AG09309 (cell line): ENCODE measurements at regions not wholly inside any gene's neighbourhood (a gene's known extent, or its start where the extent isn't known, plus 50 kb on each side); places are given as distances from the start of the nearest gene placed in this dataset.

Experiments used
- DNase-seq: peaks from one replicate; pipeline ENCODE4 v3.0.0-alpha.2; 2010; ENCODE audit warnings: low read depth
- H3K4me3 ChIP-seq: 2 replicates; pipeline ENCODE4 v1.5.1; 2011; ENCODE audit warnings: mild to moderate bottlenecking, low read depth, low read length, moderate library complexity; ENCODE audit not compliant: control insufficient read depth
- TF ChIP-seq, protein P1 (sequence below): IDR thresholded peaks from 2 replicates; pipeline ENCODE4 v1.5.1; 2011; ENCODE audit warnings: mild to moderate bottlenecking, low read depth, low read length, inconsistent platforms; ENCODE audit not compliant: insufficient read depth, control insufficient read depth; ENCODE audit errors: missing control alignments

DNA sequence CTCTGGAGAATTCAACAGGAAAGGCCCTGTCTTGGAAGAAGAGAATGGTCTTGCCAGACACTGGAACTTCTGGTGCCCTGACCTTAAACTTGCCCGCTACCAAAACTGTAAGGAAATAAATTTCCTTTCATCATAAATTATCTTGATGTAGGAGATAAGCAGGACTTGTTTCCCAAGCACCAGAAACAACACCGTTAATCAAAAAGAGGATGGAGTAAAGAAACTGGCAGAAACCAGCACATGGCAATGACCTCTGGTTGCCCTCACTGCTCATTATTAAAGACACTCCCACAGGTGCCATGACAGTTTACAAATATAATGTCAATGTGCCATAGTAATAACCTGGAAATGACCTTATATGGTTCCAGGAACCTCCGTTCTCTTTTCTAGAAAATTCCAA, 426.1 kb downstream of the EDEM1 start:
- H3K4me3 ChIP-seq: no peak overlapping the region
- no peak for DNase-seq
- TF ChIP-seq, protein P1, sequence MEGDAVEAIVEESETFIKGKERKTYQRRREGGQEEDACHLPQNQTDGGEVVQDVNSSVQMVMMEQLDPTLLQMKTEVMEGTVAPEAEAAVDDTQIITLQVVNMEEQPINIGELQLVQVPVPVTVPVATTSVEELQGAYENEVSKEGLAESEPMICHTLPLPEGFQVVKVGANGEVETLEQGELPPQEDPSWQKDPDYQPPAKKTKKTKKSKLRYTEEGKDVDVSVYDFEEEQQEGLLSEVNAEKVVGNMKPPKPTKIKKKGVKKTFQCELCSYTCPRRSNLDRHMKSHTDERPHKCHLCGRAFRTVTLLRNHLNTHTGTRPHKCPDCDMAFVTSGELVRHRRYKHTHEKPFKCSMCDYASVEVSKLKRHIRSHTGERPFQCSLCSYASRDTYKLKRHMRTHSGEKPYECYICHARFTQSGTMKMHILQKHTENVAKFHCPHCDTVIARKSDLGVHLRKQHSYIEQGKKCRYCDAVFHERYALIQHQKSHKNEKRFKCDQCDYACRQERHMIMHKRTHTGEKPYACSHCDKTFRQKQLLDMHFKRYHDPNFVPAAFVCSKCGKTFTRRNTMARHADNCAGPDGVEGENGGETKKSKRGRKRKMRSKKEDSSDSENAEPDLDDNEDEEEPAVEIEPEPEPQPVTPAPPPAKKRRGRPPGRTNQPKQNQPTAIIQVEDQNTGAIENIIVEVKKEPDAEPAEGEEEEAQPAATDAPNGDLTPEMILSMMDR: no peak

DNA sequence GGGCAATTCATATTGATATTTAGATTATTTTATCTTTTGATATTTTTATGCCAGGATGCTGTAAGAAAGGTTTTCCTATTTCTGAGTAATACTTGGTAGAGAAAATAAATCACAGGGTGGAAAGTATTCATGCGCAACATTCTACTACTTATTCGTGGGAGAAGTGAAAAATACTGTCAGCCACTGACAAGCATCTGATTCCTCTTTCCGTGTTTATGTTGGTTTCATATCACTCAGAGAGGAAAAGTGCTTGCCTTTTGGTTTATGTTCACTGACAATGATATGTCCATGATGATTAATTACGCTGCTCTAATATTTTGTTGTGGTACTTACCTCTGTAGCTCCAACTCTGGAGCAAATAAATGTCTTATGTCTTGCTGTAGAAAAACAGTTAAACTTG, 429.4 kb downstream of the EDEM1 start:
- no peak for DNase-seq
- TF ChIP-seq, protein P1: no peak
- no peak overlapping the region for H3K4me3 ChIP-seq

DNA sequence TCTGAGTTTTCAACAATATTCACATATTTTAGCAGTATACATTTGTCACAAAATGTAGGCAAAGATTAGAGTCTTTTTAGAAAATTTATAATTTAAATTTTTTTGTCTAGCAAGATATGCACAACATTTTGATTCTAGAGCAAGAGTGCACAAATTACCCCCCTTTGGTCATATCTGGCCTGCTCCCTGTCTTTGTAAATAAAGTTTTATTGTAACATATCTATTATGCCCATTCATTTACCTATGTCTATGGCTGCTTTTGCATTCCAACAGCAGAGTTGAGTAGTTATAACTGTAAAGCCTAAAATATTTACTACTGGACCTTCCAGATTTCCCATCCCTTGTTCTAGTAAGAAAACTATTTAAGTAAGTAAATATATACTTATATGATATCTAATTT, 430.7 kb downstream of the EDEM1 start:
- DNase-seq: no peak
- H3K4me3 ChIP-seq: no peak overlapping the region
- TF ChIP-seq, protein P1: no peak

DNA sequence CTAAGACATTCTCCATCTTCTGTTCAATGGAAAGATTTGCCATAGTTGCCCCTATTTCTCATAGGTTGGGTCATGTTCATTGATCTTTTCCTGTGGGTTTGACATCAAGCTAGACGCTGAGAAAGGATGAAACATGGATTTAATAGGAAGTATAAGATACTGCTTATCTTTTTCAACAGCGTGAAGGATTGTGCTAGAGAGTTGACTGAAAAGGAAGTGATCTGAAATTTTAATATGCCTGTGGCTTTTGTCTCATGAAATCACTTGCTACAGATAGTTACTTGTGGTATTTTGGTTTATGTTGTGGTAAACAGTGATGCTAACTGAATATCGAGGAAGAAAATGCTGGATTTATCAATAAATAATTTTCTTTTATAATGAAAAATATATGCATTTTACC, 442.9 kb downstream of the EDEM1 start:
- TF ChIP-seq, protein P1: no peak
- no peak for DNase-seq
- H3K4me3 ChIP-seq: no peak overlapping the region

DNA sequence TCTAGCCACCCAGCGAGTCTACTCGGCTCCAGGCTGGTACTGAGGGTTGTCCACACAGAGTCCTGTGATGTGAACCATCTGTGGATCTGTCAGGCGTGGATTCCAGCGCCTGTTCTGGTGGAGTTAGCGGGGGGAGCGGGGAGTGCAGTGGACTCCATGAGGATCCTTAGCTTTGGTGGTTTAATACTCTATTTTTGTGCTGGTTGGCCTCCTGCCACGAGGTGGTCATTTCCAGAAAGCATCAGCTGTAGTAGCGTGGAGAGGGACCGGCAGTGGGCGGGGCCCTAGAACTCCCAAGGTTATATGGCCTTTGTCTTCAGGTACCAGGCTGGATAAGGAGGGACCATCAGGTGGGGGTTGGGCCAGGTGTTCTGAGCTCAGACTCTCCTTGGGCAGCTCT, 446.5 kb downstream of the EDEM1 start:
- no peak overlapping the region for H3K4me3 ChIP-seq
- no peak for DNase-seq
- TF ChIP-seq, protein P1: no peak

DNA sequence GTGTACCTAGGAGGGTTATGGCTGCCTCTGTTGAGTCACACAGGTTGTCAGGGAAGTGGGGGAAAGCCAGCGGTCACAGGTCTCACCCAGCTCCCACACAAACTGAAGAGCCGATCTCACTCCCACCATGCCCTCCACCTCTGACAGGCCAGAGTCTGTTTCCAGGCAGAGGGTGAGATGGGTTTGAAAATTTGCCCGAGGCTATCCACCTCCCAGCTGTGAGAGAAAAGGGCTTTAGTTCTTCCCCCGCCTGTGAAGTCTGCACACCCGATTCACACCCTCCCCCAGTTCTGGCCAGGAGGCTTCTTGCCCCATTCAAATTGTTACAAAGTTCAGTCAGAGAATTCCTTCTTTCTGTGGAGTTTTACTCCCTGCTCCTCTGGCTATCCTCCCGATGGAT, 446.9 kb downstream of the EDEM1 start:
- TF ChIP-seq, protein P1: no peak

DNA sequence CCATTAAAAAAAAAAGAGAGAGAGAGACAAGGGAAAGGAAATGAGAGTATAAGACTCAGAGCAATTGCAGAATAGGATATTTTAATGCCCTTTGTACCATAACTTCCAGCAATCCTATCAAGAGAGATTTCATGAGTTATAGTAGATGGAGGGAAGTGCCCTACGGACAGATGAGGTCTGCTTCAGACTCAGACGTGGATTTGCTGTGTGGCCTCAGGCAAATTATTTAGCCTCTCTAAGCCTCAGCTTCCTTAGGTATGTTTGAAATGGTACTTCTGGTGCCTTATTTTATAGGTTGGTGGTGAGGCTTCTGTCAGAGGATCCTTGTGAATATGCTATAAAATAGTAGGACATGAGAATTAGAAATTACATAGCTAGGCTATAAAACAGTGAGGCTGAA, 448.2 kb downstream of the EDEM1 start:
- TF ChIP-seq, protein P1: no peak
- H3K4me3 ChIP-seq: no peak overlapping the region
- no peak for DNase-seq

More for the DNA sequence above, 446.9 kb downstream of the EDEM1 start:
- no peak for DNase-seq
- H3K4me3 ChIP-seq: no peak overlapping the region
